HG02588 (cell line): ENCODE measurements at regions not wholly inside any gene's neighbourhood (a gene's known extent, or its start where the extent isn't known, plus 50 kb on each side); places are given as distances from the start of the nearest gene placed in this dataset.

Experiments
- ATAC-seq: cut with Tn5 transposase; IDR thresholded peaks from one replicate; pipeline ENCODE4 v1.9.1; 2021; ENCODE audit warnings: mild to moderate bottlenecking, moderate library complexity; ENCODE audit not compliant: unreplicated experiment

DNA sequence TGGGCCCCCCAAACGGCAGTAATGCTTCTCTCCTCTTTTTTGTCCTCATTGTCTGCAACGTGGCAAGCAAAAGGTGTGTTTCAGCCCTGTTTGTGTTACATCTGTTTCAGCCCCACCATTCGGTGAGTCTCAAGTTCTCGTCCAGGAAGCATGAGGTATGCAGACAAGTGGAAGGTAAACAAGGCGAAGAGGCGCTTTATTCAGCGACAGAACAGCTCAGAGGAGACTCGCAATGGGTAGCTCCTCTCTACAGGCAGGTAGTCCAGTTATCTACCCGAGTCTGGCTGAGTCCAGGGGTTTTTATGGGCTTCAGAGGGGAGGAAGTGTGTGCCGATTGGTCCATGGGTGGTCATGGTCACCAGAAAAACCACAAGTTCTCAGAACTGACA, 733.4 kb upstream of the CDH7 start:
- ATAC-seq: no peak

DNA sequence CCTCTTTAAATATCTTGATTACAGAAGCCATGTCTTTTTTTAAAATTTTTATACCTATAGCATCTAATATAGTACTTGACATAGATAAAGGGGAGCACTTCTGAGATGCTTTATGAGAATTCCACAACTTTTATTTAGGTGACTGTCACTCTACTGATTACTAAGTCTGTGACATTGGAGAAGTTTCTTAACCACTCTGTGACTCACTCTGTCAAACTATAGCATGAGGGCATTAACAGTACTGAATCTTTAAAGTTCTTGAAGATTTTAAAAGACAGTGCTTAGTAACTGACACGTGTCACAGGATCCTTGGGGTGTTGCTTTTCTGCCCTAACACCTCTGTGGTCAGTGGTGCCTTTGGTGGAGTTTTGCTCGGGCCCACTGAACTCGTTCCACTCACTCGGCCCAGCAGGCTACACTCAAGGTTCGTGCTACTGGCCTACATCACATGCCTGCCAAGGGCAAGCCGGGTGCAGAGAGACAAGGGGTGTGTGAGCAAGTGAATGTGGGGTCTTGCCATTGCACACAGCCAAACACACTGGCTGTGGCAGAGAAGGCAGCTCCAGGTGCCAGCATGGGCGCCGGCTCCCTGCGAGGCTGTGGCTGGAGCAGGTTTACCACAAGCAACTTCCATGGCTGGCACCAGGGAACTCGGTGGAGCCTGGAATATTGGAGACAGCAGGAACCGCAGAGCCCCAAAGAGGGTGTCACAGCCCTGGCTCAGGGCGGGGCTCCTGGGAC, 734.0 kb upstream of the CDH7 start:
- ATAC-seq: no peak

DNA sequence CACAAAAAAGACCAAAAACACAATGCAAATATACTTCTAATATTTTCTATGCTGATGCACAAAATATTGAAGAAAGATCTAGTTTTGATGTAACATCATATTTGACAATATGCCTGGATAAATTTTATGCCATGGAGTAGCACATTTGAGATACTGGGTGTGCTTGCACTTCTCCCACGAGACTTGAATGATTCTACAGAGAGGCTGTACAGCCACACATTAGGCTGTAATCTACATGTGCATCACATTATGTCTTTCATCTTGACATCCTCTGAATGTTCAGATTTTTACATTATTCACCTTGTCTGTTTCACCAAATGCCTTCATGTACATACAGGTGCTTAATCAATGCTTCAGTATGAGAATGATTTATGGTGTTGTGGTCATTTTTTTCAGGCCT, 756.4 kb upstream of the CDH7 start:
- no peak for ATAC-seq

DNA sequence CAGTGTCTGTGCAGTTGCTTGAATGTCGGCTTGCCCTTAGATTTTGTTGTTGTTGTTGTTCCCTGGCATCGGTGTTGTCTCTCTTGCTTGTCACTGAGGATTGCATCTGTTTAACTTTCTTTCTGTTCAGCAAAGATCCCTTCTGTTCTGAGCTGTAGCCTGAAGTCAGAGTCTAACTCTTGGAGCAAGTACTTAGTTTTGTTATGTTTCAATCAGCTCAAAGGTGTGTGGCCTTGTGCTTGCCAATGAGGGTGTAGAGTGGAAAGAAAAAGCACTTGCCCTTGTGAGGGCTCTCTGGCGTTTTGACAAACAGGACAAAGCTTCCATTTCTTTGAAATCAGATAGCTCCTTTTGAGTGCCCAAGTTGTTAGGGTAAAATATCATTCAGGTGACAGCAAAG, 757.1 kb upstream of the CDH7 start:
- no peak for ATAC-seq

GRCh38 chr18:64992654-64993053, 758.2 kb upstream of the CDH7 start:
- ATAC-seq: no peak

- ATAC-seq: no peak
Measured at GRCh38 chr18:64991102-64991501, 759.7 kb upstream of the CDH7 start.

- no peak for ATAC-seq
Measured at GRCh38 chr18:64986906-64987495, 763.8 kb upstream of the CDH7 start.

DNA sequence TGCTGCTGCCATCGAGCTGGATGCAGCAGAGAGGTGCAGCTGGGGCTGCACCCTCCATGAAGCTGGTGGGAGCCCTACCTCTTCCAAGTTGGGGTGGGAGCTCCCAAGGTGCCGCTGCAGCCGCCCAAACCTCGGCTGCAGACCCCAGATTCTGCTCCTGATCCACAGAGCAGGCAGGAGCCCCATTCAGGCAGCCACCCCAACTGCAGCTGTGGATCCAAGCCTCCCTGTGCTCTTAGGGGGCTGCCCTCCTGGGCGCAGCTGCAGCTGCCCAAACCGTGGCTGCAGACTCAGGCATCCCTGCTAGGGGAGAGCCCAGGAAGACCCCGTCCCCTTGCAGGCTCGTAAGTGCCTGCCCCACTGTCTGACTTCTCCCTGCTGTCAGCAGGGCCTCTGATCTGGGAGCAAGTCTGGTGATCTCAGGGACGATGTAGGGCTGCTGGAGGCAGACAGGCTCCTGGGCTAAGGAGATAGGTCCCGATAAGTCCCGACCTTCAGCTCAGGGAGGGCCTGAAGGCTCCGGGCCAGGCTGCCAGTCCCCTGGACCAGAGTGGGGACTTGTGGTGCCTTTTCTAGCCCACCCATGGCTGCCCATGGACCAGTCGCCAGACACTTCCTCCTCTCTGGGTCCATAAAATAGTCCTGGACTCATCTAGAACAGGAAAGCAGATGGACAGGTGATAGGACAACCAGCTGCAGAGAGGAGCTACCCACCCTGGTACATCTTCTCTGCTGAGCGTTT, 767.1 kb upstream of the CDH7 start:
- ATAC-seq: no peak

GRCh38 chr18:64982414-64983055, 768.3 kb upstream of the CDH7 start:
- ATAC-seq: no peak

DNA sequence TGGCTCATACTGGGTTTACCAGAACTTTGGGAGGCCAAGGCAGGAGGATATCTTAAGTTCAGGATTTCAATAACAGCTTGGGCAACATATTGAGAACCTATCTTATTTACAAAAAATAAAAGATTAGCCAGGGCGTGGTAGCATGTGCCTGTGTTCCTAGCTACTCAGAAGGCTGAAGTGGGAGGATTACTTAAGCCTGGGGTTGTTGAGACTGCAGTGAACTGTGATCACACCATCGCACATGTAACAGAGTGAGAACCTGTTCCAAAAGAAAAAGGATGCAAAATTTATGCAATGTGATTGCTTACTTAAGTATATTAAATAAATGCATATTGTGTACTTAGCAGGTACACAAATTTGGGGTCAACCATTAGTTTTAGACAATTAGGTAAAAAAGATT, 768.9 kb upstream of the CDH7 start:
- no peak for ATAC-seq

DNA sequence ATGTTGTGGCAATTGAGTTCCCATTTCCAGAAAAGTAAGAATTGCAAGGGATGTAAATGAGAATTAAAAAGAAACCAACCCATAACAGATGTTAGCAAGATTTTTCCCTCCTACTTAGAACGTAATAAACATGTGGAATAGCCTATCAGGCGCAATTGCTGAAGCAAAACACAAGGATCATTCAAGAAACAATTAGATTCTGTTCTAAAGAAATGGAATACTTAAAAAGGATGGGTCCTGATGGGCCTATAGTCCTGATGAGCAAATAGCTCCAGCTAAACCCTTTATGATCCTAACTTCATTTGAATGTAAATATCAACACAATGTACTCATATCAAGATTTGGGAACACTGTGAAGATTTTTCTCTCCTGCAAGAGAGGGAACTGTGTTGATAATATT, 771.0 kb upstream of the CDH7 start:
- ATAC-seq: no peak

- no peak for ATAC-seq
Measured at GRCh38 chr18:64974391-64975125, 776.3 kb upstream of the CDH7 start.

- ATAC-seq: no peak
Measured at GRCh38 chr18:64972545-64972944, 778.3 kb upstream of the CDH7 start.

- no peak for ATAC-seq
Measured at GRCh38 chr18:64966667-64967066, 784.1 kb upstream of the CDH7 start.

GRCh38 chr18:64956465-64956864, 794.3 kb upstream of the CDH7 start:
- no peak for ATAC-seq

DNA sequence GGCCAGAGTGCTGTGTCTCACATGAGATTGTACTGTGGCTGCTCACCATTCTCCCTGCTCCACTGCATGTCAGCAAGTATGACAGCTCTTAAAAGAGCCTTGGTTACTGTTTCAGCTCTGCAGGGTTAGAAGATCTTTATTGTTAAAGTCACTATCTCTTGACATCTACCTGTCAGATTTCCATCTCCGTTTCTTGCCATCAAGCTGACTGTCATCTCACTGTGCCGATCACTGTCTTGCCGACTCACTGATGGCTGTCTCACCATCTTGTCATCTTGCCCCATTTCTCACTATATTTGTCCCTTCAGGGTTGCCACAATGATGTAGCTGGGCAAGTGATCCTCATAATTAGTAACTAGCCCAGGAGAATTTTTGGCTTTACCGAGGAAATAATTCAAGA, 800.9 kb upstream of the CDH7 start:
- ATAC-seq: no peak

- ATAC-seq: no peak
Measured at GRCh38 chr18:64936671-64937070, 787.8 kb upstream of the LINC00305 start.

GRCh38 chr18:64929036-64929435, 780.1 kb upstream of the LINC00305 start:
- no peak for ATAC-seq

- ATAC-seq: no peak
Measured at GRCh38 chr18:64919971-64920570, 771.2 kb upstream of the LINC00305 start.

- no peak for ATAC-seq
Measured at GRCh38 chr18:64918851-64919250, 770.0 kb upstream of the LINC00305 start.

GRCh38 chr18:64893349-64893748, 744.5 kb upstream of the LINC00305 start:
- no peak for ATAC-seq
